Urinary bladder (tissue), 3 donors: ENCODE measurements at regions not wholly inside any gene's neighbourhood (a gene's known extent, or its start where the extent isn't known, plus 50 kb on each side); places are given as distances from the start of the nearest gene placed in this dataset.

Experiments used
- DNase-seq: peaks from one replicate; pipeline ENCODE4 v3.0.0-alpha.2; 2015; ENCODE audit errors: extremely low spot score
- H3K27ac ChIP-seq: one replicate; pipeline ENCODE4 v1.5.1; 2013; ENCODE audit warnings: low read depth, mild to moderate bottlenecking, moderate library complexity
- H3K36me3 ChIP-seq: one replicate; pipeline ENCODE4 v1.6.1; 2013; ENCODE audit warnings: mild to moderate bottlenecking, moderate library complexity; ENCODE audit not compliant: insufficient read depth
- H3K4me1 ChIP-seq: one replicate; pipeline ENCODE4 v1.6.1; 2013; ENCODE audit warnings: mild to moderate bottlenecking, moderate library complexity; ENCODE audit not compliant: insufficient read depth
- H3K4me3 ChIP-seq: one replicate; pipeline ENCODE4 v1.5.1; 2013; ENCODE audit warnings: low read depth, low read length
- WGBS: extraction: QIAGEN DNeasy Blood & Tissue Kit; methylation state at CpG from one replicate; pipeline ENCODE4 v1.1.7; 2013; 5-methylcytosine and 5-hydroxymethylcytosine counted together
- donor health status: healthy with polysubstance abuse.
- donor health status: healthy.

- H3K4me3 ChIP-seq: no peak overlapping the region
- no peak for DNase-seq
- no peak overlapping the region for H3K27ac ChIP-seq
- 81% methylated on average over 32 of the region's 32 CpGs for WGBS
- H3K36me3 ChIP-seq: no peaks in the 10 kb centered on the region
- no peaks in the 10 kb centered on the region for H3K4me1 ChIP-seq
These were observed 208.9 kb upstream of the SOX1 start for GRCh38 chr13:111857846-111858560.

- 95% methylated on average over 14 of the region's 14 CpGs for WGBS
- no peak for DNase-seq
- no peak overlapping the region for H3K4me3 ChIP-seq
- no peaks in the 10 kb centered on the region for H3K36me3 ChIP-seq
- H3K4me1 ChIP-seq: no peaks in the 10 kb centered on the region
- H3K27ac ChIP-seq: no peak overlapping the region
These were observed 208.4 kb upstream of the SOX1 start for GRCh38 chr13:111858571-111858970.

DNA sequence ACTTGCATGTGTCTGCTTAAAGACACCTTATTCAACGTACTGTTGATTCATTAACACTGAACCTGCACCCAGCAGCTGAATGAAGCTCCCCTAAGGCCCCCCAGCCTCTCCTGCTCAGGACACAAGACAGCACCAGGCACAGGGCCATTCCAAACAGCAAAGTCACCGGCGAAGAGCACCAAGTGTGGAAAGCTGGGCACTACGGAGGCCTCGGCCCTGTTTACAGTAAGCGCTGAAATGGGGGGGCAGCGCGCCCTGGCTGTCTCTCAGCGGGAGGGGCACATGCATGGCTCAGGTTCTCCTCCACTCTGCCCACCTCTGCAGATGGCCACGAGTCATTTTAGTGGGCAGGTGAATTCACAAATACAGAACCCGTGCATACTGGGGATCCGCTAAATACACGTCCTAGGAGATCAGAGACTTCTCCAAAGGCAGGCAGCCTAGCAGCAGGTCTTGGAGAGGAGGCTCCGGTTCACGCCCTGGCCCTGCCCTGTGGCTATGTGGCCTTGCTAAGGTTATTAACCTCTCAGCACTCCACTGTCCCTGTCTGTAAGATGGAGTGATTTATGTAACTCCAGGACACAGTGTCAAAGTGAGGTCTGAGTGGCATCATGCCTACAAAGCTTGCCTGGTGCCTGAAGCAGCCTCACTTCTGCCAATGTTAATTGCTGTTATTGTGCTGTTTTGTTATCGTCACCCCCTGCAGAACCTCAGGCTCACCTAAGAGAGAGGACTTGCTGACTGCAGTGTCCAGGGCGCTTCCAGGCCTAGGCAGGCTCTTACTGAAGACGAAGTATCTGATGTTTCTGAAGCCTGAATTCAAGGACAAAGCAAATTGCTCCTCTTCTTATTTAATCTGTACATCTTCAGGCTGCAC lies 207.4 kb upstream of the SOX1 start:
- H3K4me3 ChIP-seq: no peak overlapping the region
- H3K27ac ChIP-seq: no peak overlapping the region
- no peak for DNase-seq
- H3K4me1 ChIP-seq: no peaks in the 10 kb centered on the region
- no peaks in the 10 kb centered on the region for H3K36me3 ChIP-seq
- 75% methylated on average over 18 of the region's 18 CpGs for WGBS

DNA sequence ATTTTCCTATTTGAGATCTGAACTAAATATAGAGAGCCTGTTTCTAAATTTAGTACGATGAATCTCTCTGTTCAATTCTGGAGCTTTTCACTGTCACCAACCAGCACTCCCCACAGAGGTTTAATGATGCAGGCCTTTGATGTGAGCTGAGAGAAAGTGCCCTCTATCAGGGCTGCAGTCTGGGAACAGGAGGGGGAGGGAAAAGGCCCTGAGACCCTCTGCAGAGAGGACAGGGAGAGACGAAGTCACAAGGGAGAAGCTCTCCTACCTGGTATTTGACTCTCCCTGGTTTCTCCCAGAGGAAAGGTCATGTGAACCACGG lies 206.8 kb upstream of the SOX1 start:
- no peak for DNase-seq
- Histone ChIP-seq H3K27ac (no peak overlapping the region), H3K4me3 (no peak overlapping the region), H3K4me1 (no peaks in the 10 kb centered on the region), H3K36me3 (no peaks in the 10 kb centered on the region)
- 43% methylated on average over 3 of the region's 3 CpGs for WGBS

GRCh38 chr13:111861319-111861718 lies 205.6 kb upstream of the SOX1 start:
- Histone ChIP-seq H3K4me3 (no peak overlapping the region), H3K36me3 (no peaks in the 10 kb centered on the region), H3K27ac (no peak overlapping the region), H3K4me1 (no peaks in the 10 kb centered on the region)
- 92% methylated on average over 7 of the region's 7 CpGs for WGBS
- DNase-seq: no peak

GRCh38 chr13:111861766-111862366 lies 205.1 kb upstream of the SOX1 start:
- no peak overlapping the region for H3K4me3 ChIP-seq
- DNase-seq: no peak

GRCh38 chr13:111862836-111863815 lies 203.8 kb upstream of the SOX1 start:
- DNase-seq: no peak
- Histone ChIP-seq H3K4me1 (no peaks in the 10 kb centered on the region), H3K4me3 (no peak overlapping the region), H3K36me3 (no peaks in the 10 kb centered on the region), H3K27ac (no peak overlapping the region)
- WGBS: 85% methylated on average over 33 of the region's 33 CpGs

More at GRCh38 chr13:111861766-111862366, 205.1 kb upstream of the SOX1 start:
- no peaks in the 10 kb centered on the region for H3K36me3 ChIP-seq
- no peak overlapping the region for H3K27ac ChIP-seq
- H3K4me1 ChIP-seq: no peaks in the 10 kb centered on the region
- 86% methylated on average over 13 of the region's 13 CpGs for WGBS

- H3K27ac ChIP-seq: no peak overlapping the region
- WGBS: 90% methylated on average over 12 of the region's 12 CpGs
- no peak for DNase-seq
- no peak overlapping the region for H3K4me3 ChIP-seq
- H3K36me3 ChIP-seq: no peaks in the 10 kb centered on the region
- H3K4me1 ChIP-seq: no peaks in the 10 kb centered on the region
These were observed 202.4 kb upstream of the SOX1 start for GRCh38 chr13:111864566-111864965.

DNA sequence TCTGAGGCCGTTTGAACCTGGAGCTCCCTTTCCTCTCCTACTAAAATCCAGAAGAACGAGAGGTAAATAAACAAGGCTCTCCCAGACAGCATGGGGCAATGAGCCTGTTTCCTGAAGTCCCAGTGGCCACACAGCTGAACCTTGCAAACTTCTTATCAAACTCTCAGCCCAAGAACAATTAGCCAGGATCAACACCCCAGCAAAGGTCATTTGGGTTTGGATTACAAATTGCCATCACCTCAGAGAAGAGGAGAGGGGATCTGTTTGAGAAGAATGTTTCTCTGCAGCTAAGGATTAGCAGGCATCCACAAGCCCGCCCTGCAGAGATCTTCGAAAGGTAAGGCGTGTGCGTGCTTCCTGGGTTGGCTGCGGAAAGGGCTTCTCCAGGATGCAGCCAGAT lies 201.9 kb upstream of the SOX1 start:
- Histone ChIP-seq H3K4me3 (no peak overlapping the region), H3K36me3 (no peaks in the 10 kb centered on the region), H3K27ac (no peak overlapping the region), H3K4me1 (no peaks in the 10 kb centered on the region)
- 56% methylated on average over 7 of the region's 7 CpGs for WGBS
- no peak for DNase-seq

- no peak for DNase-seq
- WGBS: 78% methylated on average over 8 of the region's 8 CpGs
- H3K4me3 ChIP-seq: no peak overlapping the region
- no peak overlapping the region for H3K27ac ChIP-seq
- no peaks in the 10 kb centered on the region for H3K36me3 ChIP-seq
- no peaks in the 10 kb centered on the region for H3K4me1 ChIP-seq
These were observed 201.1 kb upstream of the SOX1 start for GRCh38 chr13:111865826-111866225.

GRCh38 chr13:111866731-111867245 lies 200.2 kb upstream of the SOX1 start:
- no peak for DNase-seq
- Histone ChIP-seq H3K27ac (no peak overlapping the region), H3K4me1 (no peaks in the 10 kb centered on the region), H3K4me3 (no peak overlapping the region), H3K36me3 (no peaks in the 10 kb centered on the region)
- 86% methylated on average over 11 of the region's 11 CpGs for WGBS

DNA sequence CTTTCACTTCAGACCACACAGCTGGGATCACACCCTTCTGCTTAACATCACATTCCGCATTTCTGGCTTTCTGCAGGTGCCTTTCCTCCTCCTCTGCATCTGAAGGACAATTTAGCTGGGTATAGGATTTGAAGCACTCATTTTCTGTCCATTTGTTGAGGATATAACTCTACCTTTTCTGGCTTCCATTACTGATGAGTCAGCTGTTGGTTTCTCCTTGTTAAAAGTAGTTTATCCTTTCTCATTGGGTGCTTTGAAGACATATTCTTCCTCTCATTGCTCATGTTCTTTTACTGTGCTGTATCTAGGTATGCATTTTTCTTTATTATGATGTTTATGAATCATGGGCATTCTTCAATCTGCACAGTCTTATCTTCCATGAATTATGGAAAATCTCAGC lies 199.3 kb upstream of the SOX1 start:
- DNase-seq: no peak
- H3K36me3 ChIP-seq: no peaks in the 10 kb centered on the region
- no peak overlapping the region for H3K4me3 ChIP-seq
- no peaks in the 10 kb centered on the region for H3K4me1 ChIP-seq
- H3K27ac ChIP-seq: no peak overlapping the region
- 83% methylated on average over 1 of the region's 1 CpG for WGBS

DNA sequence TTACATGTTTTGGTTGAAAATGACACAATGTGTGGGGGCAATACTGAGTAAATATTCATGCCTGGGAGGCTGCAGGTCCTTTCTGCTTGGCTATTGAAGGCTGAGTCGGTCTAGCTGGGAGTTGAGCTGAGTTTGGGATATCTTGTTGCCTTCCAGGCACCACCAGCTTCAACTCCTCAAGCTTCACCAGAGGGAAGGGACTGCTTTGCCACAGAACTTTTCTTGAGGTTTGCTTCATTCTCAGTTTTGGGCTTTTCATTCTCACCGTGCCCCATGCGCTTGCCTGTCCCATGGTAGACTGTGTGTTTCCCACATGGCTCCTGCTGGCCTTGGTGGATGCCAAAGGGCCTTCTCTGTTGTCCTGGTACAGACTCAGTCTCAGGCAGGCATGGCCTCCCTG lies 198.2 kb upstream of the SOX1 start:
- 90% methylated on average over 3 of the region's 3 CpGs for WGBS
- no peak for DNase-seq
- no peak overlapping the region for H3K4me3 ChIP-seq
- H3K4me1 ChIP-seq: no peaks in the 10 kb centered on the region
- no peak overlapping the region for H3K27ac ChIP-seq
- no peaks in the 10 kb centered on the region for H3K36me3 ChIP-seq
